Mesendoderm (in vitro differentiated cells): ENCODE measurements at regions not wholly inside any gene's neighbourhood (a gene's known extent, or its start where the extent isn't known, plus 50 kb on each side); places are given as distances from the start of the nearest gene placed in this dataset.

Source experiments
- DNase-seq: peaks from one replicate; pipeline ENCODE4 v3.0.0; 2013
- H2AK5ac ChIP-seq: 2 replicates; pipeline ENCODE4 v1.6.1; 2013; ENCODE audit warnings: low read length, inconsistent platforms
- H2BK120ac ChIP-seq: 2 replicates; pipeline ENCODE4 v1.6.1; 2013; ENCODE audit warnings: low read depth, mild to moderate bottlenecking, low read length, moderate library complexity, mixed read lengths
- H2BK15ac ChIP-seq: replicated peaks from 2 replicates; pipeline ENCODE4 v1.6.1; 2013; ENCODE audit warnings: low read depth, mild to moderate bottlenecking, moderate library complexity
- H2BK5ac ChIP-seq: 2 replicates; pipeline ENCODE4 v1.6.1; 2013; ENCODE audit warnings: low read length, inconsistent platforms
- H3K18ac ChIP-seq: 2 replicates; pipeline ENCODE4 v1.6.1; 2013; ENCODE audit warnings: mild to moderate bottlenecking, low read length, mixed read lengths
- H3K23ac ChIP-seq: one replicate; pipeline ENCODE4 v1.6.1; 2013; ENCODE audit warnings: low read length
- H3K27ac ChIP-seq: 2 replicates; pipeline ENCODE4 v1.5.1; 2013; ENCODE audit warnings: low read depth, mild to moderate bottlenecking, inconsistent platforms, low read length, moderate library complexity
- H3K27me3 ChIP-seq: 2 replicates; pipeline ENCODE4 v1.6.1; 2013; ENCODE audit warnings: low read length, control low read depth, mild to moderate bottlenecking, inconsistent platforms; ENCODE audit not compliant: insufficient read depth, poor library complexity
- H3K36me3 ChIP-seq: 2 replicates; pipeline ENCODE4 v1.6.1; 2013; ENCODE audit warnings: low read length, inconsistent platforms; ENCODE audit not compliant: control insufficient read depth, insufficient read depth
- H3K4ac ChIP-seq: one replicate; pipeline ENCODE4 v1.6.1; 2013; ENCODE audit warnings: low read depth, mild to moderate bottlenecking, low read length, moderate library complexity
- H3K4me1 ChIP-seq: 2 replicates; pipeline ENCODE4 v1.6.1; 2013; ENCODE audit warnings: low read depth, low read length, inconsistent platforms; ENCODE audit not compliant: control insufficient read depth
- H3K4me2 ChIP-seq: 2 replicates; pipeline ENCODE4 v1.6.1; 2013; ENCODE audit warnings: low read length
- H3K4me3 ChIP-seq: 2 replicates; pipeline ENCODE4 v1.5.1; 2013; ENCODE audit warnings: mild to moderate bottlenecking, low read length
- H3K56ac ChIP-seq: one replicate; pipeline ENCODE4 v1.6.1; 2013; ENCODE audit warnings: low read length
- H3K79me1 ChIP-seq: 2 replicates; pipeline ENCODE4 v1.6.1; 2013; ENCODE audit warnings: low read length, inconsistent platforms
- H3K79me2 ChIP-seq: 2 replicates; pipeline ENCODE4 v1.6.1; 2013; ENCODE audit warnings: mild to moderate bottlenecking, low read length; ENCODE audit not compliant: control insufficient read depth, insufficient read depth
- H3K9ac ChIP-seq: 2 replicates; pipeline ENCODE4 v1.6.1; 2013; ENCODE audit warnings: low read length, inconsistent platforms
- H4K5ac ChIP-seq: one replicate; pipeline ENCODE4 v1.6.1; 2013; ENCODE audit warnings: low read length
- H4K8ac ChIP-seq: one replicate; pipeline ENCODE4 v1.6.1; 2013; ENCODE audit warnings: low read depth, mild to moderate bottlenecking, control low read depth, low read length, moderate library complexity
- WGBS: extraction: QIAGEN DNeasy Blood & Tissue Kit; methylation state at CpG from one replicate; pipeline ENCODE4 v1.1.7; 2013; ENCODE audit warnings: low lambda C conversion rate, missing lambda C conversion rate; ENCODE audit not compliant: insufficient coverage; ENCODE audit errors: extremely low coverage; 5-methylcytosine and 5-hydroxymethylcytosine counted together

GRCh38 chr12:75870878-75871277 is 160.7 kb downstream of the PHLDA1 start:
- H3K56ac ChIP-seq = no peak overlapping the region
- H3K9ac ChIP-seq = no peak overlapping the region
- H2BK15ac ChIP-seq = no peak overlapping the region
- H3K18ac ChIP-seq = no peak overlapping the region
- no peak overlapping the region for H2BK5ac ChIP-seq
- H2AK5ac ChIP-seq = no peak overlapping the region
- no peak for DNase-seq
- H3K4ac ChIP-seq = no peak overlapping the region
- WGBS = no CpG with 5 or more reads among the region's 2 CpGs
- peaks cover 4% of the 10 kb centered on the region for H3K4me1 ChIP-seq
- no peaks in the 10 kb centered on the region for H3K79me2 ChIP-seq
- H3K4me3 ChIP-seq = no peak overlapping the region
- no peaks in the 10 kb centered on the region for H3K79me1 ChIP-seq
- no peak overlapping the region for H3K4me2 ChIP-seq
- no peak overlapping the region for H3K23ac ChIP-seq
- no peaks in the 10 kb centered on the region for H3K27me3 ChIP-seq
- H4K8ac ChIP-seq = no peak overlapping the region
- H3K27ac ChIP-seq = no peak overlapping the region
- no peak overlapping the region for H4K5ac ChIP-seq
- H2BK120ac ChIP-seq = no peak overlapping the region
- no peaks in the 10 kb centered on the region for H3K36me3 ChIP-seq

- Histone ChIP-seq H3K27me3 (no peaks in the 10 kb centered on the region), H3K4me3 (no peak overlapping the region)
Observed at GRCh38 chr12:75868501-75868900, 163.1 kb downstream of the PHLDA1 start.

GRCh38 chr12:75865315-75865714 is 166.3 kb downstream of the PHLDA1 start:
- Histone ChIP-seq H3K27ac (no peak overlapping the region), H3K4me2 (no peak overlapping the region), H3K56ac (no peak overlapping the region), H3K23ac (no peak overlapping the region), H3K4me3 (no peak overlapping the region), H4K5ac (no peak overlapping the region), H4K8ac (no peak overlapping the region), H3K9ac (no peak overlapping the region), H3K4ac (no peak overlapping the region), H2BK15ac (no peak overlapping the region), H3K4me1 (no peaks in the 10 kb centered on the region), H3K36me3 (no peaks in the 10 kb centered on the region), H3K79me1 (no peaks in the 10 kb centered on the region), H3K79me2 (no peaks in the 10 kb centered on the region), H3K18ac (no peak overlapping the region), H2AK5ac (no peak overlapping the region), H3K27me3 (no peaks in the 10 kb centered on the region), H2BK120ac (no peak overlapping the region), H2BK5ac (no peak overlapping the region)
- no CpG with 5 or more reads among the region's 3 CpGs for WGBS
- no peak for DNase-seq

More at GRCh38 chr12:75868501-75868900, 163.1 kb downstream of the PHLDA1 start:
- no peak overlapping the region for H2BK5ac ChIP-seq
- no peak overlapping the region for H3K56ac ChIP-seq
- H4K5ac ChIP-seq = no peak overlapping the region
- H3K4me1 ChIP-seq = peaks cover 4% of the 10 kb centered on the region
- no peaks in the 10 kb centered on the region for H3K79me2 ChIP-seq
- no peak for DNase-seq
- H3K4ac ChIP-seq = no peak overlapping the region
- no peak overlapping the region for H3K4me2 ChIP-seq
- no peak overlapping the region for H3K27ac ChIP-seq
- no peak overlapping the region for H3K9ac ChIP-seq
- H4K8ac ChIP-seq = no peak overlapping the region
- H2BK120ac ChIP-seq = no peak overlapping the region
- no peaks in the 10 kb centered on the region for H3K36me3 ChIP-seq
- no CpG with 5 or more reads among the region's 3 CpGs for WGBS
- H3K18ac ChIP-seq = no peak overlapping the region
- no peaks in the 10 kb centered on the region for H3K79me1 ChIP-seq
- no peak overlapping the region for H2BK15ac ChIP-seq
- no peak overlapping the region for H3K23ac ChIP-seq
- no peak overlapping the region for H2AK5ac ChIP-seq

DNA sequence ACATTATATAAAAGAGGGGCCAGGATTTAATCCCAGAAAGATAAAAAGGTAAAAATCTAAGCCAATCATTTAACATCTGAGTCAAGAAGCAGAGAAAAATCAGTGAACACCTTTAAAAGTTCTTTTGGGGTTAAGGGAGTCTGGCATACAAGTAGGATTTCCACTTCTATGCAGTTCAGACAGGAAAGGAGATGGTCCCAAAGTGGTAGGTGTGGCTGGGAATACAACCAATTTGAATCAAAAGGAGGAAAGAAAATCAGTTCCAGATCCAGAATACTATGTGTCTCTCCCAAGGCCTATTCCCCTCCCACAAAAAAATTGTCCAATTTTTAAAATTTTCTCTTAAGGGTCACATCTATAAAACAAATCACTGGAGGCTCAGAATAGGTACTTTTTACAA is 167.4 kb downstream of the PHLDA1 start:
- no peaks in the 10 kb centered on the region for H3K79me2 ChIP-seq
- no peak overlapping the region for H2BK120ac ChIP-seq
- no peak overlapping the region for H3K27ac ChIP-seq
- H3K79me1 ChIP-seq = no peaks in the 10 kb centered on the region
- no peak overlapping the region for H2AK5ac ChIP-seq
- H4K8ac ChIP-seq = no peak overlapping the region
- no peak overlapping the region for H3K4ac ChIP-seq
- no peaks in the 10 kb centered on the region for H3K36me3 ChIP-seq
- H3K4me2 ChIP-seq = no peak overlapping the region
- H2BK5ac ChIP-seq = no peak overlapping the region
- DNase-seq = no peak
- H3K4me1 ChIP-seq = no peaks in the 10 kb centered on the region
- H3K4me3 ChIP-seq = no peak overlapping the region
- no peak overlapping the region for H3K23ac ChIP-seq
- no peak overlapping the region for H3K9ac ChIP-seq
- H3K27me3 ChIP-seq = no peaks in the 10 kb centered on the region
- H4K5ac ChIP-seq = no peak overlapping the region
- H2BK15ac ChIP-seq = no peak overlapping the region
- H3K56ac ChIP-seq = no peak overlapping the region
- H3K18ac ChIP-seq = no peak overlapping the region

DNA sequence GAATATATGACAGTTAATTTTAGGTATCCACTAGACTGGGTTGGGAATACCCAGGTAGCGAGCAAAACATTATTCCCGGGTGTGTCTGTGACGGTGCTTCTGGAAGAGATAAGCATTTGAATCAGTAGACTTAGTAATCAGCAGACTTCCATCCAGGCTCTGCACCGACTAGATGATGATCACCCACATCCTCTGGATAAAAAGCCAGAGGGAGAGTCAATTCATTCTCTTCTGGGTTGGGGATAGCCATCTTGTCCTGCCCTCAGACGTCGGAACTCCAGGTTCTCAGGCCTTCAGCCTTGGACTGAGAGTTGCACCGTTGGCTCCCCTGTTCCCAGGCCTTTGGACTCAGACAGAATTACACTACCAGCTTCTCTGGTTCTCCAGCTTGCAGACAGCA is 168.0 kb downstream of the PHLDA1 start:
- Histone ChIP-seq H2AK5ac (no peak overlapping the region), H3K27me3 (no peaks in the 10 kb centered on the region), H3K4me3 (no peak overlapping the region), H3K79me1 (no peaks in the 10 kb centered on the region), H3K18ac (no peak overlapping the region), H2BK15ac (no peak overlapping the region), H4K5ac (no peak overlapping the region), H4K8ac (no peak overlapping the region), H3K79me2 (no peaks in the 10 kb centered on the region), H3K4me2 (no peak overlapping the region), H3K9ac (no peak overlapping the region), H2BK5ac (no peak overlapping the region), H2BK120ac (no peak overlapping the region), H3K27ac (no peak overlapping the region), H3K36me3 (no peaks in the 10 kb centered on the region), H3K4ac (no peak overlapping the region), H3K4me1 (no peaks in the 10 kb centered on the region), H3K56ac (no peak overlapping the region), H3K23ac (no peak overlapping the region)
- WGBS = no CpG with 5 or more reads among the region's 7 CpGs
- DNase-seq = no peak

GRCh38 chr12:75862692-75863471 is 168.7 kb downstream of the PHLDA1 start:
- no peak overlapping the region for H3K4me3 ChIP-seq
- H3K18ac ChIP-seq = no peak overlapping the region
- no peak overlapping the region for H4K5ac ChIP-seq
- H3K27me3 ChIP-seq = no peaks in the 10 kb centered on the region
- H3K56ac ChIP-seq = no peak overlapping the region
- no CpG with 5 or more reads among the region's 2 CpGs for WGBS
- H4K8ac ChIP-seq = no peak overlapping the region
- H3K9ac ChIP-seq = no peak overlapping the region
- peak overlapping the region; percentile 25 for H3K4ac ChIP-seq
- DNase-seq = no peak
- H3K36me3 ChIP-seq = no peaks in the 10 kb centered on the region
- H3K27ac ChIP-seq = no peak overlapping the region
- H3K4me1 ChIP-seq = no peaks in the 10 kb centered on the region
- H2BK5ac ChIP-seq = no peak overlapping the region
- no peak overlapping the region for H2AK5ac ChIP-seq
- no peaks in the 10 kb centered on the region for H3K79me1 ChIP-seq
- H3K23ac ChIP-seq = no peak overlapping the region
- no peak overlapping the region for H2BK120ac ChIP-seq
- H3K79me2 ChIP-seq = no peaks in the 10 kb centered on the region
- H2BK15ac ChIP-seq = no peak overlapping the region
- no peak overlapping the region for H3K4me2 ChIP-seq
